GM19035 (cell line): ENCODE measurements at regions not wholly inside any gene's neighbourhood (a gene's known extent, or its start where the extent isn't known, plus 50 kb on each side); places are given as distances from the start of the nearest gene placed in this dataset.
"Not testable (repeated sequence)": the region's sequence is repeated elsewhere in the genome, so short reads cannot be mapped to it uniquely, and the experiment has no call there.

Source experiments
- ATAC-seq: cut with Tn5 transposase; IDR thresholded peaks from one replicate; pipeline ENCODE4 v1.9.1; 2021; ENCODE audit not compliant: unreplicated experiment

DNA sequence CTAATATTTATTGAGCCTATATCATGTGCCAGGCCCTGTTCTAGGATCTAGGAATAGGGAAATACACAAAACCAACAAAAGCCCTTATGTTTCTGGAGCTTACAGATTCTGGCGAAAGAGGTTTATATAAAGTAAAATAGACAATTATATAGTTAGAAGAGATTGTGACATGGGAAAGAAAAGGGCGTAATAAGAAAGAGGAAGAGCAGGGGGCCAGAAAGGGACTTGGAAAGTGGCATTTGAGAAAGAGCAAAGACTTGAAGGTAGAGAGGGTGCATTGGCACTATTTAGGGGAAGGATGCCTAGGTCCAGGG, 322.5 kb upstream of the FAM78B start:
- ATAC-seq: no peak

DNA sequence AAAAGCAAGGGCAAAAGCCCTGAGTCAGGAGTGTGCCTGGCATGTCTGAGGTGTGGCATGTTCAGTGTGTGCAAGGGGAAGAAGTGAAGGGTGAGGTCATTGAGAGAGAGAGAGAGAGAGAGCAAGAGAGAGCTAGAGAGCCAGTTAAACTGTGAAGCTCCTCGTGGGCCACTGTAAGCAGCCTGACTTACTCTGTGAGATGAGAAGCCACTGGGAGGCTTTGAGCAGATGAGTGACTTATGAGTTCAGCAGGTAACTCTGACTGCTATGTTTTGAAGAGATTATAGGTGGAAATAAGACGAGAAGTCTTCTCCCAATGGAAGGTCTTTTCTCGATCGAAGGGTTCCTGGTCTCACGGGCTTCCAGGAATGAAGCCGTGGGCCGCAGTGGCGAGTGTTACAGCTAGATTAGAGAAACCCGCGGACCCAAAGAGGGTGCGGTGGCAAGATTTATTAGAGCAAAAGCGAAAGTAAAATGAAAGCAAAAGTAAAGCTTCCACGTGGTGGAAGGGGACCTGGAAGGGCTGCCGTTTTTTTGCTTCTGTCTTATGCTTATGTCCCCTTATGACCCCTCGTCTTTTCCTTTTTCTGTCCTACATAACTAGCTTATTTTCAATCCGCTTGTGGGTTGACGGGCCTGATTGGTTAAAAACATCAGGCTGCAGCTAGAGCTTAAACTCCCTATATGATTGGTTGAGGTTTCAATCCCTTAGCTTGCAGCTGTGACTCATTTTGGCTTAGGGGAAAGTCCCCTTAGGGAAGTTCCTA, 323.1 kb upstream of the FAM78B start:
- peak; percentile 84 for ATAC-seq

DNA sequence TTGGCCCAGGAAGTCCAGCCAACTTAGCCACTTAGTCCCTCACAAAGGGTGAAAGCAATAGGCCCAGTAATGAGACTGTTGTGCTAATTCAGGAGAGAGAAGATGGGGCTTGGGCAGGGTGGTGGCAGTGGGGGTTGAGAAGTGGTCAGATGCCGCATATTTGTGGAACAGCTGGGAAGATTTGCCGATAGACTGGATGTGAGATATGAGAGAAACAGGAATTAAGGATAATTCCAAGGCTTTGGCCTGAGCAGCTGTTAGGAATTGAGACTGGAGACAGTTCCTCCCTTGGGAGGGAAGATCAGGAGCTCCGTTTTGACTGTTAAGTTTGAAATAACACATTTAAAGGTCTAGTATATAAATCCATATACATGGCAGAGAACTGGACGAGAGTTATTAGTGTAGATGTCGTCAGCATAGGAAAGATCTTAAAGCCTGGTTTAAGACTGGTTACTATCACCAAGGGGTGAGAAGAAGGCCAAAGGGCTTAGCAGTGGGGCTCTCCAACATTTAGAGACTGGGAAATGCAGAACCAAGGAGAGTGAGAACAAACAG, 323.7 kb upstream of the FAM78B start:
- no peak for ATAC-seq

DNA sequence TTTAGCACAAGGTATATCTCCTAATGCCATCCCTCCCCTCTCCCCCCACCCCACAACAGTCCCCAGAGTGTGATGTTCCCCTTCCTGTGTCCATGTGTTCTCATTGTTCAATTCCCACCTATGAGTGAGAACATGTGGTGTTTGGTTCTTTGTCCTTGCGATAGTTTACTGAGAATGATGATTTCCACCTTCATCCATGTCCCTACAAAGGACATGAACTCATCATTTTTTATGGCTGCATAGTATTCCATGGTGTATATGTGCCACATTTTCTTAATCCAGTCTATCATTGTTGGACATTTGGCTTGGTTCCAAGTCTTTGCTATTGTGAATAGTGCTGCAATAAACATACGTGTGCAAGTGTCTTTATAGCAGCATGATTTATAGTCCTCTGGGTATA, 327.0 kb upstream of the FAM78B start:
- not testable (repeated sequence) for ATAC-seq

DNA sequence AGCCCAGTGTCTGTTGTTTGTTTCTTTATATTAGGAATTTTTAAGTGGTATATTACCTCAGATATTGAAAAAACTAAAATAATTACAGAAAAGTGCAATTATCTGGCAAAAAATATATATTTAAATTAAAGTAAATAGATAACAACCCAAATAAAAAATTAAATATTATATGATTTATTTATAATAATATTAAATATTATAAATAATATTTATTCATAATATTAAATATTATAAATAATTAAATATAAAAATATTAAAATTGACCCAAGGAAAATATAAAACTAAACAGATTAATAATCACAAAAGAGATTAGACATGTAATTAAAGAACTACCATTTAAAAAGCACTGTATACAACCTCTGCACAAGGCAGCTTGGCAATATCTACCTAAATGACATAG, 331.9 kb upstream of the POGK start:
- ATAC-seq: no peak

DNA sequence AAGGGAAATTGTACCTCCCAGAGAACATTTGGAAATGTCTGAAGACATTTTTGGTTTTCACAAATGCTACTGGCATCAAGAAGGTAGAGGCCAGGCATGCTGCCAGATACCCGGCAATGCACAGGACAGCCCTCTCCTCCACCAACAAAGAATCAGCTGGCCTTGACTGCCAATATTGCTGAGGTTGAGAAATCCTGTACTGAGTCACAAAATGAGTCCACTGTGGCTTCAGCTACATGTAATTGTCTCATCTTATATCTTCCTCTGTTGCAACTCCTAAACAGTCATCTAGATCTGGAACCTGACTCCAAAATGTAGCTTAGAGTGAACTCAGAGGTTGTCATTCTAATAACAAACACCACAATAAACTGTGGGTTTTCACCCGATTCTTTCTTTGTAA, 327.5 kb upstream of the POGK start:
- no peak for ATAC-seq

DNA sequence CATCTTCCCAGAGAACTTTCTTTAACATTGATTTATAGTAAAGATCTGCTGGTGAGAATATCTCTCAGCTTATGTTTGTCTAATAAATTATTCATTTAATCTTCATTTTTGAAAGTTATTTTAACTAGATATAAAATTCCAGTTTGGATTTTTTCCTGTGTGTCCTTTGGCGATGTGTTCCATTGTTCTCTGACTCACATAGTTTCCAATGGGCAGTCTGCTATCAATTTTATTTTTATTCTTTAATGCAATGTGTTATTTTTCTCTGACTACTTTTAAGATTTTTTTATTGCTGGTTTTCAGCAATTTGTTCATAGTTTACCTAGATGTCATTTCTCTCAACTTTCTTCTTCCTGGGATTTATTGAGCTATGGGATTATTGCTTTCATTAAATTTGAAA, 325.2 kb upstream of the POGK start:
- no peak for ATAC-seq

DNA sequence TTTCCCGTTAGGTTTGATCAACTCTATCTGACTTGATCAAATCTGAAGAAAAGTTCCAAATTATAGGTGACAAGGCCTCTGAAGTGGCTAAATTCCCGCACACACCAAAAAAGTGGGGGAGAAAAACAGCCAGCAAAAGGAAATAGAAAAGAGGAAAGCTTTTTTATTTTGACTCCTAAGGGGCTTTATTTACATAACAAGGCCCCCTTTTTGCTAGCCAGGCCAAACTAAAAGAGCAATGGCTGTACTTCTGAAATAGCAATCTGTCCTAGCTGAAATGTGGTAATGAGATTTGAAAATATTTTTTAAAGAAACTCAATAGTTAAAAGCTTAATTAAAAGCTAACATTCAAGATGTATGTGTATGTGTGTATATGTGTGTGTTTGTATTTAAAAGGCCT, 311.5 kb upstream of the POGK start:
- ATAC-seq: no peak

DNA sequence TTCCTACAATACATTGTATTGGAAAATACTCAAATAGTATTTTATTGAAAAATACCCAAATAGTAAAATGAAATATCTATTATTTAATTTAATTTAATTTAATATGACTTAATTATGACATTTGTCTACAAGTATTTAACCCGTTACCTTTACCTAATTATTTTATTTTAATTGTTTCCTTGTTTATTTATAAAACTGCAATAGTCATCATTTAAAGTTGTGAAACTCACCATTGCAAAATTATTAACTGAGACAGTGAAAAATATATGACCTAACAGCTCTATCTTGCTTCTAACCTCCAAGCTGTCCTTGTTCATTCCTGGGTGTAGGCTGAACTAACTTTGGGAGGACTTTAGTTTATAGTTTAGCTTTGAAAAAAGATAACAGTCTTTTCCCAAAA, 300.6 kb upstream of the POGK start:
- ATAC-seq: no peak

DNA sequence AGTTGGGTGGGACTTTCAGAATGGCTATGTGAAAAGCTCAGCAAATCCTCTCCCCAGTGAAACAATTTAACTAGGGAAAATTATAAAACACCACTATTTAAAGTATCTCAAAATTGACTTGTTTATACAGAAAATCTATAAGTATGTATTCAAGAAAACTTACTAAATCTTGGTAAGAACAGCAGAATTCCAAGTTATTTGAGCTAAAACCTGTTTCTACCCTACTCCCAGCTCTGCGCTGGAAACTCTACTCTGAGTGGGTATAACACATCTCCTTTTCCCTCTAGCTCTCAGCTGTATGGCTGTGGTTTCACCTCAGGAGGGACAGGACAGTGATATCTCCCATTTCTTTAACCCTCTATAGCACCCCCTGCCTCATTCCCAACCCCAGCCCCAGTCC, 295.2 kb upstream of the POGK start:
- ATAC-seq: no peak

DNA sequence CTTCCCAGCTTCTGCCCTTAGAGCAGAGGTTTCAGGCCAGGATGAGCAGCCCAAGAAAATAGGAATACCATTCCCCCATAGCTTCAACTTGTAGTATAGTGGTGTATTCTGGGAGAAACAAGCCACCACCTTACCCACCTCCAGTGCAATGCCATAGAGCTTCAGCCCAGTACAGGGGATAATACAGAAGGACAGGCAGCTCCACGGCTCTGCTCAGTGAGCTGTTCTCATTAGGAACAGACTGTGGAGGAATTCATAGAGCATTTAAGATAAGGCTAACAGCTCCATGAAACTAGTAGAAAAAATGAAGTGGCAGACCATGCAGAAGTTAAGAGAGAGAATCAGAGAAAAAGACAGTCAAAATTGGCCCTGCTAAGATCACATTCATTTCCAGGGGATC, 294.7 kb upstream of the POGK start:
- no peak for ATAC-seq

DNA sequence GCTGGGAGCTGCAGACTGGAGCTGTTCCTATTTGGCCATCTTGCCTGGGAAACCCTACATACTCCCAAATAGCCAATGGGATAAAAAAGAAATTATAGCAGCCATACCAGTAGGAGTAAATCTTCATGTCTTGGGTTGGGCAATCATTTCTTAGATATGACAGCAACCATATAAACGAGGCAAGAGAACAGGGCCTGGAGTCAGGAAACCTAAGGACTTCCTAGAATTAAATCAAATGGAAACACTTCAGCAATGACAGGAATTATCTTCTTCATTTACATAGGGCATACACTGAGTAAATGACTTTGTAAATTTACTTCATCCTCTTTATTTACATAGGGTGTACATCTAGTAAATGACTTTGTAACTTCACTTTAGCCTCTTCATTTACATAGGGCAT, 286.6 kb upstream of the POGK start:
- no peak for ATAC-seq

DNA sequence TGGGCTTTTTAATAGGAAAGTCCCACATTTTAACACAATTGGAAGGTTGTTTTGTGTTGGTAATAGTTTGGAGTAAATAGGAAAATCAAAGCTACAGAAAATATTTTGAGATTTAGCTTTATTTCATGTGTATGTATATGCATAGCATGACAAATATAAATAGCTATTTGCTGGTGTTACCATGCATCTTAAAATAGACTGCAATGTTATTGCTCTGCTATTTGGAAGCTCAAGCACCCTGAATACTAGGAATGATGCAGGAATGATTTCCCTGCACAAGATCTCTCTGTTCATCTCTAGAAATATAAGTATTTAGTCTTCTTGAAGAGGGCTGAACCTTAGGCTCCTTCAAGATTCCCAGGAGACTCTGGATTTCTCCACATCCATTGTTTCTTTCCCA, 268.3 kb upstream of the POGK start:
- no peak for ATAC-seq

DNA sequence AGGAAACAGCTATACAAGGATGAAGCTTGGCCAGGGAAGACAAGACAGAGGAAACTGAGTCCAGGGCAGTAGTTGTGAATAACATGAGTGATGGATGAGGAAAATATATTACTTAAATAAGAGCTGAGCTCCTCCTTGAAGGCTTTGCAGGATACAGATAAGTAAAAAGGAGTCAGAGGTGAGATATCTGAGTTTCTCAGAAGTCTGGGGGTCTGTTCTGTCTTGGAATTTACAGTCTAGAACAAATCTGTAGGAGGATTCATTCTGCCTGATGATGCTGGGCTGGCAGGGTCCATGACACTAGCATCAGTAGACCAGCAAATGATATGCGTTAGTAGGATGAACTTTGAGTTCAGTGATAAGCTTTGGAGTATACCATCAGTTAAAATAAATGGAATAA, 266.1 kb upstream of the POGK start:
- no peak for ATAC-seq

DNA sequence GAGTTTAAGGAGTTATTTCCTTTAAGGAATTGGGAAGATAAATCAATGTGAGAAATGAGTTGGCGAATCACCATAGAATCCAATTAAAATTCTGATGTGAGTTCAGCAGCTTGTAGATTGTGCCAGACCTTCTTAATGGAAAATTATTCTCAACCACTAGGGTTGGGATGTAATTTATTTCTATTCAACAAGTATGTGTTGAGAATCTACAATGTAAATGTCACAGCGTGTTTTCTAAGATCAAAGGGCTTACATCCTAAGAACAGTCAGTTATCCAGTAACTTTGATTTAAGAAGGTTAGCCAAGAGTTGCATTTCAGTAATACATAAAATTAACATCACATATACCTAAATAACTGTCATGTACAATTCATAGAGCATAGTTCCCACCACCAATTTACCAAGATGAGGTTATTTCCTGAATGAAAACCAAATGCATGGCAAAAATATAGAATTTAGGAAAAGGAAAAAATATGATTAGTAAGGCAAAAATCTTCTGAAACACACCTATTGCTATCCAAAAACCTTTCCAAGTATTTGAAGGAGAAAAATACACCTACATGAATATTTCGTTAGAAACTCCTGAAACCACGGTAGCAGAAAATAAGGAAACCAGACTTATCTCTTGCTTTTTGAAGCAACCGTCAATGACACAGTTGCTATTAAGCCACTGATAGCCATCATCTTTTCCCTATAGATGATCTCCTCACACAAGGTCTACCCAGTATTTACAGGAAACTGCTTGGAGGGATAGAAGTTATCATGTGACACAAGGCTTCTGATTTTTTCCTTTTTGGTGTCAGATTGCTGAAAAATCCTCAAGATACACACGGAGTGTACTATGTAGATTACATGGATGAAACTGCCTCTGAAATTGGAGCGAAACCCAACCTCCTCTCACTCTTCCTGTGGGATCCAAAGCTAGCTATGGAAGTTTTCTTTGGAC, 259.4 kb upstream of the POGK start:
- no peak for ATAC-seq

DNA sequence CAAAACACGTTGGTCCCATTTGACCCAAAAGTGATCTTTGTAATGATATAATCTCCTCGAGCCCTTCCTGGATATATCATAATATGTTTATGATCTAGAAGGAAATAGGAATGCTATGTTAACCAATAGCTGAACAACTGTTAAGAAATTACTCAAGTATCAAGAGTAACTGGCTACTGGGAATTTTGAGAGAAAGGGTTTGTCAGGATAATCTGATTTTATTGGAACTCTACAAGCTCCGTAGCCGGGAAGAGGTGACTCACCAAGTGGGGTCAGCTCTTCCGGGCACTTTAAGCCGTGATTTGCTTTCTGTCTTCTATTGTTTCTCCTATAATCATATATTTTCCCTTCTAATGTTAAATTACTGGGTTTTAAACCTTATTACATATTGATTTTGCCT, 250.5 kb upstream of the POGK start:
- no peak for ATAC-seq

DNA sequence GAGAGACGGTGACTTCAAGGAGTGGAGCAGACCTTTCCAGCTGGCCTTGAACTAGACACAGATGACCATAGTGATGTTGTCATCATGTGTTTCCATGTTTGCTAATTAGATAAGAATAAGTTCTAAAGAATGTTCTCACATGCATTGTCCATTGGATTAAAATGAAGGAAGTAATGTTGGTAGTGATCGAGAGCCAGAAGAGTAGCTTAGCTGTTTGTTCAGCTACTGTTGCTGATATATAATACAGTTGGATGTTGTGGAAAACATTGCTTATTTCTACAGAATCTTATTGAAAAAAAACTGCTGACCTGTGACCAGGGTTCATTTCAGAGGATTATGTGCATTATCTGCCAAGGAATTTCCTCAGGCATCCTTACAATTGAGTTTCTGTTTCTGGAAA, 249.1 kb upstream of the POGK start:
- no peak for ATAC-seq

DNA sequence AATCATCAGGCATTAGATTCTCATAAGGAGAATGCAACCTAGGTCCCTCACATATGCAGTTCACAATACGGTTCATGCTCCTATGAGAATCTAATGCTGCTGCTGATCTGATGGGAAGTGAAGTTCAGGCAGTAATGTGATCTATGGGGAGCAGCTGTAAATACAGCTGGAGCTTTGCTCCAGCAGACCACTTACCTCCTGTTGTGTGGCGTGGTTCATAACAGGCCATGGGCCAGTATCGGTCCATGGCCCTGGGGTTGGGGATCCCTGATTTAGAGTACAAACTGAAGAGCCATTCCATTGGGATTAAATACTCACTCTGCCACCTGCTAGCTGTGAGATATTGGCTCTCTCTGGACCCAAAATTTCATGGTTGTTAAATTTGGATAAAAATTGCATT, 244.6 kb upstream of the POGK start:
- ATAC-seq: no peak

DNA sequence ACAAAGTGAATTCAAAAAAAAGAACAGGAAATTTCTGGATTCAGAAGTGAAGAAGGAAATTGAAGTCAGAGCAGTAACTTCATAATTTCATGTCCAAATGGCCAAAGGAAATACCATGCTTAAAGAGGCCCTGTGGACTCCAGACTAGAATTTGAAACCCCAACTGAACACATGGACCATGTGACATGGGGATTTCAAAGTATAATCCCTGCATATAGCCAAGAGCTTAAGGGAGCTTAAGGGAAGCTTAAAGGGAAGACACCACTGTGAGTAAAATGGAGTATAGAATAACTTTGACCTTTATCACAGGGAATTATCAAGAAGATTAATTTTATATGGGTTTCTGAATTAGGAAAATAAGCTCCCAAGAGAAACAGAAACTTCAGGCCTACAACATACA, 241.8 kb upstream of the POGK start:
- no peak for ATAC-seq

DNA sequence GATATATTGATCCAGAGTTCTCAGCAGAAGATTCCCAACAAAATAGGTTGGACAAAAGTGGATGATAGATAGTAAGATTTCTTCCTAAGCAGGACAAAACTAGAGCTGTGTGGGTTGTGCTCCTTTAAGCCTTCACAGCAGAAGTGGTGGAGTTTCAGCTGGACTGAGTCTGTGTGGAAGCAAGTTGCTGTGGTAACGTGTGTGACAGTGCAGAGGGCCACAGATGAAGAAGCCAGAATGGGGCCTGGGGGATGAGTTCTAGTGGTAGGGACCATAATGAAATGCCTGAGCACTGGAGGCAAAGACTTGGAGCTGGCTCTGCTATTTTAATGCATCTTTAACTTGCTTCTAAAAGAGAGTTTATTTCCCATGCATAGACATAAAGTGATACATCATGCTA, 238.7 kb upstream of the POGK start:
- no peak for ATAC-seq

DNA sequence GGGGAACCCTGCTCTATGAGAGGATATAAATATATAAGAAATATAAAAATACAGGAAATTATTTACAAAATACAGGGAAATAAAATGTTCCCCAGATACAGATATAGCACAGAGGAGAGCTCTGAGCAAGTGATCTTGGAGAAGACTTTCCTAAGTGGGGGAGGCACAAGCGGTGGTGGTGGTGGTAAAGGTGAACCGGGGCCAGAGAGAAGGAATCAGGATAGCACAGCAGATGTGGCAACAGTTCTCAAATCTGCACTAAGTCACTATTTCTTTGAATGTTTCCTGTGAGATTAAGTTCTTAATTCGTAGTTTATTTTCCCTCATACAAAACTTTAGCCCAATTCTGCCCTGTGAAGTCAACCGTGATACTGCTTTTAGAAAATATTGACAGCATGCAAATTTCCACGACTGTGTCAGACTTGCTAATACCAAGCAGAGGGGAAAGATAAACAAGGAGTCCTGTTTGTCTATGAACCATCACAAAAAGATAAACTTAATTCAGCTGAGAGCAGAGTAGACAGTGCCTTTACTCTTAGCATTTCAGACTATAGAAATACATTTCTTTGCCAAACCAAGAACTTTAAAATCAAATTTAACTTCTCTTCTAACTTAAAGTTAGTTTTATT, 237.5 kb upstream of the POGK start:
- no peak for ATAC-seq

DNA sequence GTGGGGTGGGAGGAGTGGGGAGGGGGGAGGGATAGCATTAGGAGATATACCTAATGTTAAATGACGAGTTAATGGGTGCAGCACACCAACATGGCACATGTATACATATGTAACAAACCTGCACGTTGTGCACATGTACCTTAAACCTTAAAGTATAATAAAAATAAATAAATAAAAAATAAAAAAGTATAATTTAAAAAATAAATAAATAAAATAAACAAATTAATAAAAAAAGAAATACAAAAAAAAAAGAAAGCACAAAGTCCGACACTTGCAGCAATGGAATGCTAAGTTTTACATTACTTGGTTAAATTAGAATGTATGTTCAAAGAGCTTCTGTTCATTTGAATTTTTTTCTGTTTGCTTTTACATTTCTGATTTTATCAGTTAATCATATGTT, 236.5 kb upstream of the POGK start:
- not testable (repeated sequence) for ATAC-seq
